ENCODE measurements at regions not wholly inside any gene's neighbourhood (a gene's known extent, or its start where the extent isn't known, plus 50 kb on each side); places are given as distances from the start of the nearest gene placed in this dataset.

- TF ChIP-seq CTCF (IDR thresholded peaks at IDR 0.05; ENCODE audit: extremely low read depth, missing control alignments), result no peak
- DNase-seq (ENCODE audit: low spot score), result no peak
These were observed 81.4 kb downstream of the ALOX5AP start for GRCh38 chr13:30816736-30817135.

DNA sequence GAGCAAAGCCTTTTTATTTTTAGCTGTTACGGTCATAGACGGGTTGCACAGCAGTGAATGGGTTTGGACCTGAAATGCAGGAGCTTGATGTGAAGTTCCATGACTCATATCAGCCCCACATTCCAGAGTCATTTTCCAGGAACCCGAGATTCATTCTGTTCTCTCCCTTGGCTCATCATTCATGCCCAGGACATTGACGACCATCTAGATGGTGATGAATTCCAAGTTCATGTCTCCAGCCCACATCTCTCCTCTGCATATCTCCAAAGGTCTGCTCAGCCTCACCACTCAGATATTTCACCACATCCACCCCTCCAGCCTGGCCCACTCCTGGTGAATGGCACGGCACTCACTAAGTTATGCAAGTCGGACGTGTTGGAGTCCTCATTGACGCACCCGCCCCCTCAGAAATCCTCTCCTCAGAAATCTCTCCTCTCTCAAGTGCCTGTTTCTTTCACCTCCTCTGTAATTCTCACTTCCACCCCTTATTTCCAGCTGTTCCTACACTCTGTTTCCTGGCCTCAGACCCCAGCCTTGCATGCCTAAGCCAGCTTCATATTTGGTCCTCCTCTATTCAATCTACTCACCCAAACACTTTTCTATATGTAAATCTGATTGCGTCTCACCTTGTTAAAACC, 83.1 kb downstream of the ALOX5AP start:
- TF ChIP-seq CTCF (IDR thresholded peaks at IDR 0.05; ENCODE audit: extremely low read depth, missing control alignments), result no peak
- no peak for DNase-seq (ENCODE audit: low spot score)

DNA sequence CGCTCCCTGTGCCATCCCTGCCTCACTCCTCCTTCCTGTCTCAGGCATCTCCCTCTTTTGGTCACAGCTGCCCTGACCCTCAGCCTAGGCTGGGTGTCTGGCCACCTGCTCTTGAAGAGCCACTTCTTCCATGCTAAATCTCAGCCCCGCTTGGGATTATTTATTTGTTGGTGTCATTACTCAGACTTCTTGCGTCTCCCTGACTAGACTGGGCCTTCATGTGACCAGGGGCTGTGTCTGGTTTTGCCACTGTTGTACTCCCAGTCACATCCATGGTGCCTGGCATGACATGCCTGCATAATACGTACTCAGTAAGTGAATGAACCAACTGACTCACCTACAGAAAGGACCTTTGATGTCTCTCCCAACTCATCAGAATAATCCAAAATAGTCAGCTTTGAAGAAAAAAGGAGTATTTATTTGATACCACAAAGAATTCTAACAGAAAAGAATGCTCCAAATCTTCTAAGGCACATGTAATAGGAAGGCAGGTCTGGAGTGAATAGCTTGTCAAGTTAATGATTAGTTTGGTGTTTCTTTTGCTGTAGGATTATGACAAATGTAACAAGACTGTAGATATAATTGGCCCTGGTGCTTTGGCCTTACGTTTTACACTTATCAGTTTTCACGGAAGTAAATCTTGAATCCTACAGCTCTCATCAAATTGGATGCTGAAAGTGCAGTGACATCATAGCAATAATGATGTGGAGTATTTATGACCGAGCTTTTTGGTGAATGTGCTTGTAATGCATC, 84.0 kb downstream of the ALOX5AP start:
- no peak for TF ChIP-seq CTCF (IDR thresholded peaks at IDR 0.05; ENCODE audit: extremely low read depth, missing control alignments)
- no peak for DNase-seq (ENCODE audit: low spot score)

DNA sequence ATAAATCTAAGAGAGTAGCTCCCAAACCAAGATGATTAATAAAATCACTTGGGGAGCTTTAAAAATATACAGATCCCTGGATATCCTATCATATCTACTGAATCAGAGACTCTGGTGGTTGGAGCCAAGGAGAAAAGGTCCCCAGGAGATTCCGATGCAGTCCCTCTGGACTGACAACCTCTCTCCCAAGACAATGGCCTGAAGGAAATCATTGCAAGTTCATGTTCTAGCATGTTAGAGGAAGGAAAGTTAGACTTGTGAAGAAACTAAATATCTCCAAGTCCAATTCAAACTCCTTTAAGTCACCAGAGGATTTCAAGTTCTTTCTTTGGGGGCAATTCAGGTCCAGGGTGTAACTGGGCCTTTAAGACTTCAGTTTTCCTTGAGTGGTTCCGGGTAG, 84.7 kb upstream of the MEDAG start:
- DNase-seq (ENCODE audit: low spot score), result no peak
- TF ChIP-seq CTCF (IDR thresholded peaks at IDR 0.05; ENCODE audit: extremely low read depth, missing control alignments), result no peak

DNA sequence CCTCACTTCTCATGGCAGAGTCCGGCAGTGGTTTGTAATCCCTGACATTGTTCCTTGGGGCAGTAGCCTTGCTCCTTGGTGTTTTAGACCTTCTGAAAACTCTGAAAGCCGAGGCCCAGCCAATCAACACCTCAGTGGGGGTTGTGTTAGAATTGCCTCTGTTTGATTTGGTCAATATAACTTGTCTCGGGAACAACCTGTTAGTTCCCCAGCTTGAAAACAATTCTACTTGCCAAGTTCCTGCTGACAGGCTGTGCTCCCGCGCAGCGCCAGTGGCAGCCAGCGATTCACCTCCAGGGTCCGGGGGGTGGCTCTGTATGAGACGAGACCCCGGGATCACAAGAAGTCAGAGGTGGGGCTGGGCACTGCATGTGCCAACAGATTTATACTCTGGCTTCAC, 81.4 kb upstream of the MEDAG start:
- no peak for DNase-seq (ENCODE audit: low spot score)
- no peak for TF ChIP-seq CTCF (IDR thresholded peaks at IDR 0.05; ENCODE audit: extremely low read depth, missing control alignments)

DNA sequence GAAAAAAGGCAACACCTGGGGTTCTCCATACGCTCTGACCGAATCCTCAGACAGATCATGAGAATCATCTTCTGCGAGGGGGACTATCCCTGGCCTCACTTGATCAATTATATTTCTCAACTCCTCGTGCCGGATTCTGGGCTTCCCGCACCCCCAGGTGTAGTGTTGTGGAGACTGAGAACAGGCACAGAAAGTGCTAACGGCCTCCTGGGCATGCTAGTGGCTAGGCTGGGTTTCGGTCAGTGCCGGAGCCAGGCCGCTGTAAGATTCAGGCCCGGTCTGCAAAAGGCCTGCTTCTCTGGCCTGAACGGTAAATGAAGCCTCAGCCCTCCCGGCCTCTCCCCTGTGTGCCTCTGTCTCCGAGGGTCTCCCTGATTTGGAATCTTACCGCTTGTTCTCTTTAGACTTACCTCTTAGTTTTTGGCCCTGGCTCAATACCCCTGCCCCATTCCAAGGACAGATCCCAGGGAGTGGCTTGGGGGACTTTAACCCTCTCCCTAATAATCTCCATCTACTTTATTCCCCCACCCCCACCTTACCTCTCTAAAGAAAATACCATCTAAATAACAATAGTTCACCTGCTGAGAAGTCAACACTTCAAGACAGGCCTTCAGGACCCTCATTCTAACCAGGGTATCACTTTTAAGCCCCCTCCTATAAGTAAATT, 79.0 kb upstream of the MEDAG start:
- TF ChIP-seq CTCF (IDR thresholded peaks at IDR 0.05; ENCODE audit: extremely low read depth, missing control alignments), result no peak

DNA sequence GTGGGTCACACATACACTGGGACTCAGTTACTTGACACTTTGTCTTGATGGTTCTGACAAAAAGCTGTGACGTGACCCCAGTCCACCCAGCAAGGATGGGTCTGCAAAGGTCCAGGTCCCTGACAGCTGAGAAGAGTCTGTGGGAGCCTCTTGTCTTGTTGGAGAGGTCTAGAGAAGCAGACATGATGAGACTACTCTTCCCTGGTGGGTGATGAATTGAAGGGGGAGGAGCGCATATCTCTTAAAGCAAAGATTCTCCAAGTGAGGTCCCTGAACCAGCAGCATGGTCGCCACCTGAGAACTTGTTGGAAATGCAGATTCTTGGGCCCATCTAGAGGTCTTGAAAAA, 78.5 kb upstream of the MEDAG start:
- DNase-seq (ENCODE audit: low spot score), result no peak
- no peak for TF ChIP-seq CTCF (IDR thresholded peaks at IDR 0.05; ENCODE audit: extremely low read depth, missing control alignments)

More for the DNA sequence above, 79.0 kb upstream of the MEDAG start:
- DNase-seq (ENCODE audit: low spot score), result no peak
